Endothelial cell (in vitro differentiated cells): ENCODE measurements at regions not wholly inside any gene's neighbourhood (a gene's known extent, or its start where the extent isn't known, plus 50 kb on each side); places are given as distances from the start of the nearest gene placed in this dataset.

Experiments
- DNase-seq: peaks from one replicate; pipeline ENCODE4 v3.0.0; 2021; ENCODE audit warnings: low spot score
- H3K27ac Mint-ChIP-seq: one replicate; pipeline ENCODE4 v1.8.0; 2021; ENCODE audit warnings: mixed read lengths, inconsistent platforms; ENCODE audit not compliant: unreplicated experiment
- H3K27me3 Mint-ChIP-seq: one replicate; pipeline ENCODE4 v1.8.0; 2021; ENCODE audit warnings: mild to moderate bottlenecking, moderate library complexity, mixed read lengths, inconsistent platforms; ENCODE audit not compliant: unreplicated experiment
- H3K36me3 Mint-ChIP-seq: one replicate; pipeline ENCODE4 v1.8.0; 2021; ENCODE audit warnings: mild to moderate bottlenecking, low read depth, mixed read lengths, inconsistent platforms; ENCODE audit not compliant: unreplicated experiment
- H3K4me1 Mint-ChIP-seq: one replicate; pipeline ENCODE4 v1.8.0; 2021; ENCODE audit warnings: mild to moderate bottlenecking, mixed read lengths, inconsistent platforms; ENCODE audit not compliant: unreplicated experiment
- H3K4me3 Mint-ChIP-seq: one replicate; pipeline ENCODE4 v1.8.0; 2021; ENCODE audit warnings: mild to moderate bottlenecking, mixed read lengths, inconsistent platforms; ENCODE audit not compliant: unreplicated experiment
- H3K9me3 Mint-ChIP-seq: one replicate; pipeline ENCODE4 v1.8.0; 2021; ENCODE audit warnings: mixed read lengths, inconsistent platforms; ENCODE audit not compliant: unreplicated experiment
- CTCF ChIP-seq: fragments of 200-600 bp; sonication (generic); IDR thresholded peaks from one replicate; pipeline ENCODE4 v1.5.0; 2021; ENCODE audit warnings: antibody characterized with exemption; ENCODE audit not compliant: unreplicated experiment

GRCh38 chr9:30012622-30013021, 2371.8 kb upstream of the ACO1 start:
- no peaks in the 10 kb centered on the region for H3K27me3 Mint-ChIP-seq
- no peaks in the 10 kb centered on the region for H3K36me3 Mint-ChIP-seq
- no peak for DNase-seq
- TF ChIP-seq CTCF: no peak
- H3K4me1 Mint-ChIP-seq: no peaks in the 10 kb centered on the region
- no peak overlapping the region for H3K27ac Mint-ChIP-seq
- H3K4me3 Mint-ChIP-seq: no peak overlapping the region
- no peaks in the 10 kb centered on the region for H3K9me3 Mint-ChIP-seq

GRCh38 chr9:30015073-30015472, 2369.4 kb upstream of the ACO1 start:
- H3K27ac Mint-ChIP-seq: no peak overlapping the region
- H3K27me3 Mint-ChIP-seq: no peaks in the 10 kb centered on the region
- no peaks in the 10 kb centered on the region for H3K9me3 Mint-ChIP-seq
- TF ChIP-seq CTCF: no peak
- H3K36me3 Mint-ChIP-seq: no peaks in the 10 kb centered on the region
- DNase-seq: no peak
- H3K4me1 Mint-ChIP-seq: no peaks in the 10 kb centered on the region
- no peak overlapping the region for H3K4me3 Mint-ChIP-seq

- H3K9me3 Mint-ChIP-seq: no peaks in the 10 kb centered on the region
- H3K27ac Mint-ChIP-seq: no peak overlapping the region
- H3K4me3 Mint-ChIP-seq: no peak overlapping the region
- no peak for TF ChIP-seq CTCF
- H3K27me3 Mint-ChIP-seq: no peaks in the 10 kb centered on the region
- H3K4me1 Mint-ChIP-seq: no peaks in the 10 kb centered on the region
- H3K36me3 Mint-ChIP-seq: no peaks in the 10 kb centered on the region
- no peak for DNase-seq
These were observed 2364.3 kb upstream of the ACO1 start for GRCh38 chr9:30020161-30020560.

GRCh38 chr9:30035761-30036160, 2348.7 kb upstream of the ACO1 start:
- Mint-ChIP-seq H3K9me3 (no peaks in the 10 kb centered on the region), H3K27ac (no peak overlapping the region), H3K4me1 (peaks cover 9% of the 10 kb centered on the region), H3K27me3 (no peaks in the 10 kb centered on the region), H3K4me3 (no peak overlapping the region), H3K36me3 (no peaks in the 10 kb centered on the region)
- DNase-seq: no peak
- TF ChIP-seq CTCF: no peak

- Mint-ChIP-seq H3K36me3 (no peaks in the 10 kb centered on the region), H3K4me1 (peaks cover 11% of the 10 kb centered on the region), H3K27ac (no peak overlapping the region), H3K4me3 (no peak overlapping the region), H3K27me3 (no peaks in the 10 kb centered on the region), H3K9me3 (no peaks in the 10 kb centered on the region)
- DNase-seq: no peak
- TF ChIP-seq CTCF: no peak
These were observed 2347.9 kb upstream of the ACO1 start for GRCh38 chr9:30036558-30036957.
